ENCODE measurements at regions not wholly inside any gene's neighbourhood (a gene's known extent, or its start where the extent isn't known, plus 50 kb on each side); places are given as distances from the start of the nearest gene placed in this dataset.
A peak's percentile ranks its signal among the peaks of the same experiment; 100 is the strongest.

- Histone ChIP-seq H3K9me3 (no peaks in the 10 kb centered on the region), H3K4me3 (no peak overlapping the region), H3K36me3 (no peaks in the 10 kb centered on the region), H3K4me1 (peaks cover 0 to 23% of the 10 kb centered on the region in 2 donors), H3K27ac (peak overlapping the region; percentile 6 to 46), H3K27me3 (no peaks in the 10 kb centered on the region)
- TF ChIP-seq CTCF (IDR thresholded peaks at IDR 0.05), result no peak
- DNase-seq (ENCODE audit: low spot score), result peak; percentile 73
These were observed 201.0 kb upstream of the NAV2 start for GRCh38 chr11:19511413-19512183.

- no peak for TF ChIP-seq CTCF (IDR thresholded peaks at IDR 0.05)
- H3K36me3 ChIP-seq, result no peaks in the 10 kb centered on the region
- H3K27me3 ChIP-seq, result no peaks in the 10 kb centered on the region
- peak overlapping the region; percentile 6 to 46 for H3K27ac ChIP-seq
- no peaks in the 10 kb centered on the region for H3K9me3 ChIP-seq
- no peak overlapping the region for H3K4me3 ChIP-seq
- no peak for DNase-seq (ENCODE audit: low spot score)
- peaks cover 0 to 23% of the 10 kb centered on the region in 2 donors for H3K4me1 ChIP-seq
These were observed 201.6 kb upstream of the NAV2 start for GRCh38 chr11:19511066-19511412.

GRCh38 chr11:19510468-19510867 lies 202.2 kb upstream of the NAV2 start:
- Histone ChIP-seq H3K27ac (peak overlapping the region in 1 of 2 donors; percentile 46), H3K9me3 (no peaks in the 10 kb centered on the region), H3K4me3 (no peak overlapping the region), H3K4me1 (peaks cover 0 to 23% of the 10 kb centered on the region in 2 donors), H3K27me3 (no peaks in the 10 kb centered on the region), H3K36me3 (no peaks in the 10 kb centered on the region)
- no peak for TF ChIP-seq CTCF (IDR thresholded peaks at IDR 0.05)
- no peak for DNase-seq (ENCODE audit: low spot score)

GRCh38 chr11:19509215-19509614 lies 203.4 kb upstream of the NAV2 start:
- no peaks in the 10 kb centered on the region for H3K36me3 ChIP-seq
- no peak for TF ChIP-seq CTCF (IDR thresholded peaks at IDR 0.05)
- no peaks in the 10 kb centered on the region for H3K27me3 ChIP-seq
- no peak overlapping the region for H3K4me3 ChIP-seq
- no peak for DNase-seq (ENCODE audit: low spot score)
- H3K9me3 ChIP-seq, result no peaks in the 10 kb centered on the region
- H3K27ac ChIP-seq, result no peak overlapping the region
- H3K4me1 ChIP-seq, result peaks cover 0 to 23% of the 10 kb centered on the region in 2 donors

- DNase-seq (ENCODE audit: low spot score), result no peak
- Histone ChIP-seq H3K9me3 (no peaks in the 10 kb centered on the region), H3K4me3 (no peak overlapping the region), H3K27me3 (no peaks in the 10 kb centered on the region), H3K36me3 (no peaks in the 10 kb centered on the region), H3K4me1 (peaks cover 0 to 23% of the 10 kb centered on the region in 2 donors), H3K27ac (no peak overlapping the region)
- TF ChIP-seq CTCF (IDR thresholded peaks at IDR 0.05), result no peak
These were observed 204.5 kb upstream of the NAV2 start for GRCh38 chr11:19508165-19508564.

All from right atrium auricular region (tissue), 2 donors.